ENCODE measurements at regions not wholly inside any gene's neighbourhood (a gene's known extent, or its start where the extent isn't known, plus 50 kb on each side); places are given as distances from the start of the nearest gene placed in this dataset.
"Not testable (repeated sequence)": the region's sequence is repeated elsewhere in the genome, so short reads cannot be mapped to it uniquely, and the experiment has no call there.

DNA sequence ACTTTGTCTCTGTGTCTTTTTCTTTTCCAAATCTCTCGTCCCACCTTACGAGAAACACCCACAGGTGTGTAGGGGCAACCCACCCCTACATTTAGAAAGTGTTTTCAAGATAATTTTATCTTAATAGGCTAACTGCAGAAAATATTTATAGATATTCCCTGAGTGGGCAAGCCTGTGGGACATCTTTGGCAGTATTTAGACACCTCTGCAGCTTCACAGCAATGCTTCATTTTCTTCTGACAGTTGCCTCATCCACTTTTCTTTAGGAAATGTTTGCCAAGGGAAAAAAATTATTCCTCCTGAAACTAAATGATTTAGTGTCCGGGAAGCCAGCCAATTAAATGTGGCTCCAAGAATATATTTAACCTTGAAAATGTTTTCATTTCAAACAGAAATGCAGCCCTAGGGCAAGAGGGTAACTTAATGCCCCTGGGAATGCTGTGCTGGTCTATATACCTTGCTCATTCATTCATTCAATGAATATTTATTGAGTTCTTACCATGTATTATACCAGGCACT is 290.4 kb downstream of the ABCC12 start:
- no peak for DNase-seq (ENCODE audit: low read depth in 4 of 4, low spot score in 1 of 4)

DNA sequence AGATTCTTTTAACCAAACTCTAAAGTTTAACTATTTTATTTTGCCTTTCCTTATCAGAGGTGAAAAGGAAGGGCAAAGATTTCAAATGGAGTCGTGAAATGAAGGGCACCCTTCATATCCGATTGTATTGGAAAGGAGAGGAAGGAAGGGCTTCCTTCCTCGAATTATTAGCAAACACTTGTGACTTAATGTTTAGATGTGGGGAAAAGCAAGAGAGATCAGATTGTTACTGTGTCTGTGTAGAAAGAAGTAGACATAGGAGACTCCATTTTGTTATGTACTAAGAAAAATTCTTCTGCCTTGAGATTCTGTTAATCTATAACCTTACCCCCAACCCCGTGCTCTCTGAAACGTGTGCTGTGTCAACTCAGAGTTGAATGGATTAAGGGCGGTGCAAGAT is 291.5 kb downstream of the ABCC12 start:
- not testable (repeated sequence) for DNase-seq (ENCODE audit: low read depth in 4 of 4, low spot score in 1 of 4)

DNA sequence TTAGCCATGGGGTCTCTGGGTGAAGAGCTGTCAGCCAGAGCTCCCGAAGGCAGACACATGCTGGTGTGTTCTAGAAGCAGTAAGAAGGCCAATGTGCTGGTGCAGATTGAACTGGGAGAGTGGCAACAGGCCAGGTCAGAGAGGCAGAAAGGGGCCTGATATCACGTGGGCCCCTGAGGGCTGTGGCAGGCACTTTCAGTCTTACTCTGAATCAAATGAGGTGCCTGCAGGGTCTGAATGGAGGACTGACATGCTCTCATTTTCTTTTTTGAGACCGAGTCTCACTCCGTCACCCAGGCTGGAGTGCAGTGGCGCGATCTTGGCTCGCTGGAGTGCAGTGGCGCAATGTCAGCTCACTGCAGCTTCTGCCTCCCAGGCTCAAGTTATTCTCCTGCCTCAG is 293.8 kb downstream of the ABCC12 start:
- no peak for DNase-seq (ENCODE audit: low read depth in 4 of 4, low spot score in 1 of 4)

DNA sequence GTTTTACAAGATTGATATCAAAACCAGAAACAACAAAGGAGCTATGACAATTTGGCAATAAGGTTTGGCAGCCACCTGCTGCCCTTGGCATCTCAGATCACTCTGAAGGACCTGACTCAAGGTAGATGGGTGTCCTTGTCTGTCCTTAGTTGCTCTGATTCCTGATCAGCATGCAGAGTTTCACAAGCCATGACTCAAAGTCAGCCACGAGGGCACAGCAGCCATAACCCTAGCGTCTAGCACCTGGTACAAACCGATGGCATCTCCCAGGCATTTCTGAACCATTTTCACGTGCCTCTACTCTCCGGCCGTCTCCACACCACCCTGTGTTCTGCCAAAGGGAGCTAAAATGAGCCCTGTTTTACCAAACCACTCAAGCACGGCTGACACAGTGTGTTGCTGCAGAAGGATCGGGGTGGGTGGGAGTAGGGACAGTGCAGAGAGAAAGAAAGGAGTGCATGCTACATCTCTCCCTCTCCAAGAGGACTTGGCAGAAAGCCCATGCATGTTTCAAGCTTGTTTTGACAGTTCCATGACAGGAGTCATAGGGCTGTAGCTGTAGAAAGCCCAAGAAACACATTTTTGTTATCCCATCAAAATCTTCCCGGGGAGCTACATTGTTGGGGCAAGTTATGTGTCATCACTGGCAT is 297.3 kb downstream of the ABCC12 start:
- DNase-seq (ENCODE audit: low read depth in 4 of 4, low spot score in 1 of 4), result no peak

DNA sequence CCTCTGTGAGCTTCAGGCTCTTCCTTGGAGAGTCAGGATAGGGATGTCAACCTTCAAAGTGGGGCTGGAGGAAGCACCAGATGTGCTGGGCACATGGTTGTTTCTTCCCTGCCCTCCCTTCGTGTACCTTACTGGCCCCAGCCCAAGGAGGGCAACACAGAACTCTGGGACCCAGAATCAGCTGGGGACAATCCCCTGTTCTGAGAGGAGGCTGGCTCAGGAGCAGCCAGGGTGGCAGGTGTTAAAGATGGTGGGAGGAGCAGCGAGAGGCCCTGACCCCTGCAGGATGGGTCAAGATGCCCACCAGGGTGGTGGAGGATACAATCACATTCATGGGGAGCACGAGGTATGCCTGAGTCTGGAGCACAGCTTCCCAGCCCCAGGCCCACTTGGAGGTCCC is 300.4 kb downstream of the ABCC12 start:
- no peak for DNase-seq (ENCODE audit: low read depth in 4 of 4, low spot score in 1 of 4)

DNA sequence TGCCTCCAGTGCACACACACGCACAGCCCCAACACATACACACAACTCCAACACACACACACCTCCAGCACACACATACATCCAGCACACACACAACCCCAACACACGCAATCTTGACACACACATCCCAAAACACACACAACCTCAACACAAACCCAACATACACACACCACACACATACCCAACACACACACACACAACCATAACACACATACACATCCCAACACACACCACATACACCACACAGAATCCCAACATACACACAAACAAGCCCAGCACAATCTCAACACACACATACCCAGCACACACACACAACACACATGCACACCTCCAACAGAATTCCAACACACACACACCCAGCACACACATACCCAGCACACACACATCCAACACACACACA is 301.1 kb downstream of the ABCC12 start:
- no peak for DNase-seq (ENCODE audit: low read depth in 4 of 4, low spot score in 1 of 4)

DNA sequence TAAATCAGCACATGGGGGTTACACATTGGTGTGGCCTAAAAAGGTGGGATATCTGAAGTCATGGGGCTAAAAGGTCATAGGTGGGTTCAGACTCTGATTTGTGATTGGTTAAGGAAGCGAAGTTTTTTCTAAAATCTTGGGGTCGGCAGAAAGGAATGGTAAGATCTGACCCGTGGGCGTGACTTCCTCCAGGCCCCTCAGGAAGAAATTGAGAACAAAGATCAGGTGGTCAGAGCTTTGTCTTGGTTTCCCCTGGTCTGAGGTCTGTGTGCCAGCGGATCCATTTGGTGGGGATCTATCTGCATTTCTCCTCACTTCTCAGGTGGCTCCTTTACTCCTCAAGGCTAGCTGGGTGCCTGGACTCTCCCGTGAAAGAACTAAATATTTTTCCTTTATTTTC is 302.8 kb downstream of the ABCC12 start:
- DNase-seq (ENCODE audit: low read depth in 4 of 4, low spot score in 1 of 4), result no peak

DNA sequence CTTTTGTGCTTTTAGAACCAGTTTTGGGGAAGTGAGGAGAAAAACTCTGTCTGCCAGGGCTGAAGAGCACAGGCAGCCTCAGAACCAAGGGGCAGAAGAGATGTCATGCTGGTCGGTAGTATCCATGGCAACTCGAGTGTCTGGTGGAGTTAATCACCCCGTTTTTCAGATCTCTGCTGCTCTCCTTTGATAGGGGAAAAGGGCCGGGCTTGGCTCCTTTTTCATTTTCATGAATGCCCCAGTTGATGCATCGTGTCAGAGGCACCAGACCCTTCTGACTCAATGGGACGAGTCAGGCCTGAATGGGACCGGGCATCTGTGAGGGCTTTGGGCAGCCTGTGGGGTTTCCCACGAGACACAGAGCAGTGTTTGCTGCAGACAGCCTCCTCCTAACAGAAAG is 304.6 kb downstream of the ABCC12 start:
- DNase-seq (ENCODE audit: low read depth in 4 of 4, low spot score in 1 of 4), result no peak

DNA sequence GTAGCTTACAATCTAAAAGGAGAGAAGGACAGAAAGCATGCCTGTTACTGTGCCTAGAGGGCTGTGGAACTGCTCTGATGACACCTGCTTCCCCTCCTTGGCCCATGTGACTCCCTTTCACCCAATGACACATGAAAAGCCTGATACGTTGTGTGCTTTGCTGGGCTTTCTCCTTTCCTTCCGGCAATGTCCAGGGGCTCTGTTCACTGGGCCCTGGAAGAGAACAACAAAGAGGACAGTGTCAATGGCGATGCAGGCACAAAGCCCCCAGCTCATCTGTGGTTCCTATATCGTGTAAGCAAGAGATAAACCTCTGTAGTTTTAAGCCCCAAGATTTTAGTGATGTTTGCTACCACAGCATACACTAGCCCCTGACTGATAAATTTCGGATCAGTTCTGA is 306.1 kb downstream of the ABCC12 start:
- no peak for DNase-seq (ENCODE audit: low read depth in 4 of 4, low spot score in 1 of 4)

DNA sequence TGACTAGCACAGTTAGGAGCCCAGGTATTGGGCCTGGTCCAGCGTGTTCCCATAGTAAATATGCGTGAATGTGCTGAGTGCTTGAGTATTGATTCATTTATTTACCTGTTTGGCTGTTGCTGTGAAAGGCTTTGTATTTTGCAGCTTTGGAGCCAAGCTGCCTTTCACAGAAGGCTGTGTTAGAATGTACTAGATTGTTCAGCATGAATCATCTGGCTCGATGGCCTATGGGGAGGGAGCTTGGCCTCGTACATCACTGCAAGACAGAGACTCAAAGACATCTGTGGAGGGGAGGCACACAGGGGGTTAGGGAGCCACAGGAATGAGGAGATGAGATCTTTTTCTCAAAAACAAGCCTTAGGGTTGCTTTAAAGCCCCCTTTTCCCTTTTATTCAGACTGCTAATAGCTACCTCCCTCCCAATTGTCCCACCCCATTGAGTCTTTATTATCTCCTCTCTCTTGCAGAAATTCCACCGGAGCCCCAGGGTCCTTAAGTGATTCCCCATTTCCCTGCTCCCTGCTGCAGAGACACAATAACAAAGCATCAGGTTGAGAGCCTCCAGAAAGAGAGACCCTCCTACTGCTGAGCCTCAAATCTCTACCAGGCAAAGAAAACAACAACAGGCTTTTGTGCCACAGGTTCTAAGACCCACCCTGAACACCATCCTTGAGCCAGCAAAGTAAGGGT is 307.2 kb downstream of the ABCC12 start:
- no peak for DNase-seq (ENCODE audit: low read depth in 4 of 4, low spot score in 1 of 4)

DNA sequence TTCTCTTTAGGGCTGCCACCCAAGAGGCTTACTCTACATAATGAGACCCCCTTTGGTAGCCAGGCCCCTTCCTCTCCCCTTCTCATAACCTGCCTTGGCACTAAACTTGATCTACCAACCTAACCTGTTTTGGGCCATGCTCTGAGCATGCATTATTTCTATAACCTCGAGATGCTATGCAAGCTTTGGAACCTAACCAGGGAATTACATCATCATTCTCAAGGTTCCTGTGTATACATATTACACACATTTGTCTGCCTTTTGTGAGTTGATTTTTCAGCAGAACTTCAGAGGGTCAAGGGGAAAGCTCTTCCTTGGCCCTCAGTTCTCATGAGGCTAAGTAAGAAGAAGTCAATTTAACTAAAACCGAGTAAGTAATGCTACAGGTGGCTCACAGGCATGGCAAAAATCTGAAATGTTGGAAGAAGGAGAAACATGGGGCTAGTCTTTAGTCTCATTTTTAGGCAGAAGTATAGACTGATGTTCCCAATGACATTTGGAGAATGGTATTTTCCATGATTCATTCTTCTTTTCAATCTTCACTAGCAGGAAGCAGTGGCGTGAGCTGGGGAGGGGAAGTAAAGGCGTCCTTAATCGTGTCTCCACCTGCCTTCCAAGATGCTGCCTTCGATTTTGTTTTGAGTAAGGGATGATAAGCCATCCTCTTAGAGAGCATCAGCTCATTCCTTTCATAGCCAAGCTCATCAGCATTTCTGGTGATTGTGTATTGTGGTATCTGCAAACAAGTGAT is 308.4 kb downstream of the ABCC12 start:
- no peak for DNase-seq (ENCODE audit: low read depth in 4 of 4, low spot score in 1 of 4)

DNA sequence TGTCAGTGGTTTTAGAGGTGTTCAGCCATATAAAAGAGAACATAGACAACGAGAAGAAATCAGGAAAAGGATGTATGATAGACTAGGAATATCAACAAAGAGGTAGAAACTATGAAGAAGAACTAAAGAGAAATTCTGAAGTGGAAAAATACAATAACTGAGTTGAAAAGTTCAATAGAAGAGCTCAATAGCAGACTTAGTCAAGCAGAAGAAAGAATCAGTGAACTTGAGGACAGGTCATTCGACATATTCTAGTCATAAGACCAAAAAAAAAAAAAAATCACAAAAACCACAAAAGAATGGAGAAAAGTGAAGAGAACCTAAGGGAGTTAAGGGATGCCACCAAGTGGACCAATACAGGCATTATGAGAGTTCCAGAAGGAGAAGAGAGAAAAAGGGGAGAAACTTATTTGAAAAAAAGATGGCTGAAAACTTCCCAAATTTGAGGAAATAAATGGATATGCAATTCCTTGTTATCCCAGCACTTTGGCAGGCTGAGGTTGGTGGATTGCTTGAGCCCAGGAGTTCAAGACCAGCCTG is 321.2 kb downstream of the ABCC12 start:
- DNase-seq (ENCODE audit: low read depth in 4 of 4, low spot score in 1 of 4), result no peak

DNA sequence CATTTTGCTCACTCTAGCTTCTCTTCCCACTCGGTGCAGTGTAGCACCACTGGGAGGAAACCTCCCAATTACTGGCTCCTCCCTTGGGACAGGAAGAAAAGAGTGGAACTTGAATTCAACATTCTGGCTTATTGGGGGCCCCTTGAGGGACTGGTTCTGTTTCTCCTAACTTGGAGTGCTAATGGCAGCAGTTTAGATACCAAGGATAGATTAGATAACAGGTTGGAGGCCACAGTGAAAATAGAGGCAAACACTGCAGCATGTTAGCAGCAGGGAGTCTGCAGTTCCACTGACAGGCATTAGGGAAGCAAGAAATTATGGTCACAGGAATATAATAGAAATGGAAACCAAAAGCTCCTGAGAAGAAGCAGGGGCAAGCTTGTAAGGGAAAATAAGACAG is 322.0 kb downstream of the ABCC12 start:
- DNase-seq (ENCODE audit: low read depth in 4 of 4, low spot score in 1 of 4), result no peak

DNA sequence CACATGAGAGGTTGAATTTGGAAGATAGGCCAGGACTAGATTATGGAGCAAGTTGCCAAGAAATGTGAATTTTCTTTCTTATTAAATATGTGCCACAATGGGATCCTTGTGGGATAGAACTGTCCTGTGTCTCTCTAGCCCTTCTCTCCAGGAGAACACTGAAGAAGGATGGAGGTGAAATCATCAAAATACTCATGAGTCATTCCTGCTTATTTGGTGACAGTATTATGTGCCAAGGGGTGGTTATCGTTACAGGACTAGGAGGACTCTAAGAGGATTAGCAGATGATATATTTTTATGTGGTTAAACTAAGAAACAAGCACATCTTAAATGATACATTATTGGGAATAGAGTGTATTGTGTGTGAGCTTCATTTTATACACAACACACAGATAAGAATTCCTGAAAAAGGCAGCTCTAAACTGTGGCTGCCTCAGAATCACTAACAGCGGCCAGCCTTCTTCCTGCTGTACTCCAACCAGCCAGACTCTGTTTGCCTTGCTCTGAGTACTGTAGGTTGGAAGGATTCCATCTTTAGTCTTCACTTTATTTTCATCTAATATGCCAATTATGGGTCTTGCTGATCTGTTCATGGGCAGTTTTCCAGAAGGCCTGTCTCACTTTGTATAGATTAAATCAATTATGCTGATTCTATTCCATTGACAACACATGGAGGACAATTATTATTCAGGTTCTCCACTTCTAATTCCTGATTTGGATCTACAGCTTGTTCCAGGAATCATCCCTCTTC is 325.8 kb downstream of the ABCC12 start:
- DNase-seq (ENCODE audit: low read depth in 4 of 4, low spot score in 1 of 4), result no peak

DNA sequence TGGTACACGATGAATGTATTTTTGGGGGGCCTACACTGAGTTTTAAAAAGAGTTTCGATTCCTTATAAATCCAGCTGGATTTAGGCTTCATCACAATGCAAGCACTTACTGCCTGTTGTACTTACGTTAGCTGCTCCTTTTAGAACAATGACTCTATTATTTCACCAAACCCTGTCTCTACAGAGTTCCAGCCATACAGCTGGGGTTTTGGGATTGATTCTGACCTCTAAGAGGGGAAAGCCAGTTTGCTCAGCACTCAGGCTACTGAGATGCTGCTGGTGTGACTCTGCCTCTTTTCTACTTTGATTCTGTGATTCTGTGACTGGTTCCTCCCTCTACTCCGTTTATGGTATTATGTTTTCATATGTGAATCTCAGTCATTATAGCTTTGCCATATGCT is 329.7 kb downstream of the ABCC12 start:
- no peak for DNase-seq (ENCODE audit: low read depth in 4 of 4, low spot score in 1 of 4)

DNA sequence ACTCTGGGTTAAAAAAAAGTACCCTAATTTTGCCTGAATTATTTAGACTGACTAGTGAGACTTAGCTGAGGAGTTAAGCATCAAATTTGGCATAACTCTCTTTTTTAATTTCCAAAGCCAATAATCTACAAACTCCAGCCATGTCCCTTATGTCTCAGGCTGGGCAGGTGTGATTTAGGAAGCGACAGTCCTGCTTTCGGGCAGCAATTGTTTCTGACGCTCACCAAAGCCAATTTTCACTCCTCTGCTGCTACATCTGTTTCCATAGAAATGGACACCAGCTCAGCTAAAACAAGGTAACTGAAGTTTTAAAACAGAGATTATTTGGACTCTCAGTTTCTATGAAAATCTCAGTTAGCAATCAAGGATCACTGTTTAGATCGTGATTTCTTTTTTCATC is 338.7 kb downstream of the ABCC12 start:
- no peak for DNase-seq (ENCODE audit: low read depth in 4 of 4, low spot score in 1 of 4)

DNA sequence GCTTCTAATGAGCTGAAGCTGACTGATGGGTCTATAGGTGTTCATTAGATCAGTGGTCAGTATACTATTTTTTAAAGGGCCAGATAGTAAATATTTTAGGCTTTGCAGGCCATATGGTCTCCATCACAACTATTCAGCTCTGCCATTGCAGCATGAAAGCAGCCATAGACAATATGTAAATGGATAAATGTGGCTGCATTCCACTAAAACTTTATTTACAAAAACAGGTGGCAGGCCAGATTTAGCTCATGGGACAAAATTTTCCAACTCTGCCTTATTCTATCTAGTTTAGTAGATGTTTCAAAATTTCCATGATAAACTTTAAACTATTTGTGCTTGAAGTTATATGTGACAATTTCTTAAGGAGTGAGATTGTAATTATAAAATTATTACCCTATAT is 339.3 kb downstream of the ABCC12 start:
- no peak for DNase-seq (ENCODE audit: low read depth in 4 of 4, low spot score in 1 of 4)

DNA sequence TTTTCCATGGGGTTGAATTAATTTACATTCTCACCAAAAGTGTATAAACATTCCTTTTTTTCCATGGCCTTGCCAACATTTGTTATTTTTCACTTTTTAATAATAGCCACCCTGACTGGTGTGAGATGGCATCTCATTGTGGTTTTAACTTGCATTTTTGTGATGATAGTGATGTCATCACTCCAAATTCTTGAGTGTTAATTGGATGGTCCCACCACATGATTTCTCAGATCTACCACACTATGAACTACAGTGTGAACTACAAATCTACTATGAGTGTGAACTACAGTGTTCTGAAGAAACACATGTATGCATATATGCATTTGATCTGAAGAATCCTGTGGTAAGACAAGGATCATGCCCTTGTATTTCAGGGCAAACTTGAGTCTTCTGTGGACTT is 340.1 kb downstream of the ABCC12 start:
- no peak for DNase-seq (ENCODE audit: low read depth in 4 of 4, low spot score in 1 of 4)

DNA sequence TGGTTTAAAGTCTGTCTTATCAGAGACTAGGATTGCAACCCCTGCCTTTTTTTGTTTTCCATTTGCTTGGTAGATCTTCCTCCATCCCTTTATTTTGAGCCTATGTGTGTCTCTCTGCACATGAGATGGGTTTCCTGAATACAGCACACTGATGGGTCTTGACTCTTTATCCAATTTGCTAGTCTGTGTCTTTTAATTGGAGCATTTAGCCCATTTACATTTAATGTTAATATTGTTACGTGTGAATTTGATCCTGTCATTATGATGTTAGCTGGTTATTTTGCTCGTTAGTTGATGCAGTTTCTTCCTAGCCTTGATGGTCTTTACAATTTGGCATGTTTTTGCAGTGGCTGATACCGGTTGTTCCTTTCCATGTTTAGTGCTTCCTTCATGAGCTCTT is 344.0 kb downstream of the ABCC12 start:
- not testable (repeated sequence) for DNase-seq (ENCODE audit: low read depth in 4 of 4, low spot score in 1 of 4)

DNA sequence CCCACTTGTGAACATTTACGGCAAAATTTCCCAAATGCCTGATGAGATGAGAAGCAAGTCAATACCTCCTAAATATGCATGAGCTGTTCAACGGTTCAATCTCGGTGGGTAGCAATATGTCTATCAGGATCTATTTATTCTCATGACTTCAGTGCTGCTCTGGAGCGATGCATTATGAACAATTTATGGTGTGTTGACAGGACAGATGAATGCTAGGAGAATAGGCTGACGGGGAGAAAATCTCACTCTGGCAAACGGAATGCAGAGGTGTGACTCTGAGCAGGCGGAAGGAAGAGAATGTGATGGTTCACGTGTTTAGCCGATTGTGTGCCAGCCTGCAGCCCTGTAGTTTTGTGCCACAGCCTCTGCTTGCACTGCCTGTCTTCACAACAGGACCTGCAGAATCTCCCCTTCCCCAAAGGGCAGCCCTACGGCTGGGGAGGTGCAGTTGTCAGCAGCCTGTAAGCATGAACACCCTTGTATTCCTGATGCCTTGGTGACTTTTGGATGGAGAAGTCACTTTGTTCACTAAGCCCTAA is 345.2 kb downstream of the PHKB start:
- DNase-seq (ENCODE audit: low read depth in 4 of 4, low spot score in 1 of 4), result no peak

DNA sequence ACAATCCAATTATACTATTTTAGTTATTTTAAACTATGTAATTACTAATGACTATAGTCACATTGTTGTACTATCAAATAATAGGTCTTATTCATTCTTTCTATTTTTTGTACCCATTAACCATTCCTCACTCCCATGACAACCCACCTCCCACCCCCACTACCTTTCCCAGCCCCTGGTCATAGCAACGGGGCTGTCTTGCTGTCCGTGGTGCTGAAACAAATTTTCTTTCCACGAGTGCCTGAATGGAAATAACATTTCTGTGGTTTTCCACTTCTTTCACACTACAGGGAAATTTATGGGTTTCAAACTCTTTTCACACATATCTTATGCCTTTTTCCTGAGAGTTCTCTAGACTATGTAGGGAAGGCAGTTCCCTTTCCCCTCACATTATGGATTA is 326.6 kb downstream of the PHKB start:
- no peak for DNase-seq (ENCODE audit: low read depth in 4 of 4, low spot score in 1 of 4)
